H1 (cell line): ENCODE measurements at regions not wholly inside any gene's neighbourhood (a gene's known extent, or its start where the extent isn't known, plus 50 kb on each side); places are given as distances from the start of the nearest gene placed in this dataset.
"Not testable (repeated sequence)": the region's sequence is repeated elsewhere in the genome, so short reads cannot be mapped to it uniquely, and the experiment has no call there.

Source experiments
- BCL11A ChIP-seq, 2 experiments: IDR thresholded peaks; one replicate each; pipeline ENCODE4 v1.6.1; 2011; ENCODE audit warnings: low read depth in 2 of 2, low read length in 2 of 2, mild to moderate bottlenecking in 2 of 2
- CTCF ChIP-seq, 3 experiments: IDR thresholded peaks; 1 replicate in 2 of 3; 2 replicates in 1 of 3; pipeline versions ENCODE4 v1.5.1 to v1.6.1; 2011; ENCODE audit warnings: low read length in 3 of 3, mild to moderate bottlenecking in 3 of 3, inconsistent platforms in 2 of 3, low read depth in 1 of 3, moderate library complexity in 1 of 3; ENCODE audit not compliant: insufficient read depth in 1 of 3; ENCODE audit errors: control extremely low read depth in 1 of 3
- FOSL1 ChIP-seq: IDR thresholded peaks from 2 replicates; pipeline ENCODE4 v1.6.1; 2011; ENCODE audit warnings: mild to moderate bottlenecking, low read depth, low read length, moderate library complexity; ENCODE audit not compliant: insufficient read depth
- TAF1 ChIP-seq: IDR thresholded peaks from 2 replicates; pipeline ENCODE4 v1.6.1; 2011; ENCODE audit warnings: mild to moderate bottlenecking, low read depth, low read length

GRCh38 chr1:224031986-224032385 lies 81.9 kb upstream of the FBXO28 start:
- TF ChIP-seq TAF1; CTCF (IDR thresholded peaks at IDR 0.05; ENCODE audit: control extremely low read depth in 1 of 3, insufficient read depth in 1 of 3, low read depth in 1 of 3, low read length in 3 of 3); FOSL1; BCL11A (IDR thresholded peaks at IDR 0.05; ENCODE audit: low read depth in 2 of 2, low read length in 2 of 2): not testable (repeated sequence)
